Sigmoid colon (tissue), 4 donors: ENCODE measurements at regions not wholly inside any gene's neighbourhood (a gene's known extent, or its start where the extent isn't known, plus 50 kb on each side); places are given as distances from the start of the nearest gene placed in this dataset.

Source experiments
- EP300 ChIP-seq, 4 donors: sonication (generic); formaldehyde crosslinking; IDR thresholded peaks; one replicate each; pipeline ENCODE4 v1.6.1; 2017; ENCODE audit warnings: antibody characterized with exemption in 4 of 4
- POLR2A ChIP-seq, 2 donors: fragments of 450-650 bp; IDR thresholded peaks; one replicate each; pipeline ENCODE4 v1.6.1; 2016; ENCODE audit warnings: antibody characterized with exemption in 2 of 2, mild to moderate bottlenecking in 2 of 2, moderate library complexity in 2 of 2
- TF ChIP-seq, protein P1 (sequence below), 4 experiments: fragments of 450-650 bp in 3 of 4; fragments of 200-600 bp in 1 of 4; IDR thresholded peaks; one replicate each; pipeline ENCODE4 v1.5.1; 2016 to 2019; ENCODE audit warnings: antibody characterized with exemption in 4 of 4, mild to moderate bottlenecking in 3 of 4, moderate library complexity in 2 of 4

DNA sequence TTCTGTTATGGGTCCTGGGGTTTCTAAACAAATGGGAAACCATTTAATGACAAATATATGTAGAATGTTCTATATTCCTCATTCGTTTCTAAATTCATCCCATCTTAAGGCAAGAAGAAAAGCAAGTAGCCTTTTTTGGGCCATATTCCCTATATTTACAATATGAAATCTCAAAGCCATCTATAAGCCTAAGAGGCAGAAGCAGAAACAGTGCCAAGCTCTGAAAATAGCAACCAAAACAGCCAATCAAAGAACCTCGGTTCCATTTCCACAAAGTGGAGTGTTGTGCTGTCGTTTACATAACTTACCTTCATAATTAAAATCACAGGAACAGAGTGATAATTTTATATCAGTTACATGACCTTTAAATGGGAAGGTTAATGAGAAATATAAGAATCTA, 330.6 kb upstream of the GATB start:
- TF ChIP-seq, protein P1, sequence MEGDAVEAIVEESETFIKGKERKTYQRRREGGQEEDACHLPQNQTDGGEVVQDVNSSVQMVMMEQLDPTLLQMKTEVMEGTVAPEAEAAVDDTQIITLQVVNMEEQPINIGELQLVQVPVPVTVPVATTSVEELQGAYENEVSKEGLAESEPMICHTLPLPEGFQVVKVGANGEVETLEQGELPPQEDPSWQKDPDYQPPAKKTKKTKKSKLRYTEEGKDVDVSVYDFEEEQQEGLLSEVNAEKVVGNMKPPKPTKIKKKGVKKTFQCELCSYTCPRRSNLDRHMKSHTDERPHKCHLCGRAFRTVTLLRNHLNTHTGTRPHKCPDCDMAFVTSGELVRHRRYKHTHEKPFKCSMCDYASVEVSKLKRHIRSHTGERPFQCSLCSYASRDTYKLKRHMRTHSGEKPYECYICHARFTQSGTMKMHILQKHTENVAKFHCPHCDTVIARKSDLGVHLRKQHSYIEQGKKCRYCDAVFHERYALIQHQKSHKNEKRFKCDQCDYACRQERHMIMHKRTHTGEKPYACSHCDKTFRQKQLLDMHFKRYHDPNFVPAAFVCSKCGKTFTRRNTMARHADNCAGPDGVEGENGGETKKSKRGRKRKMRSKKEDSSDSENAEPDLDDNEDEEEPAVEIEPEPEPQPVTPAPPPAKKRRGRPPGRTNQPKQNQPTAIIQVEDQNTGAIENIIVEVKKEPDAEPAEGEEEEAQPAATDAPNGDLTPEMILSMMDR (IDR thresholded peaks at IDR 0.05) = no peak
- no peak for TF ChIP-seq POLR2A (IDR thresholded peaks at IDR 0.05)
- no peak for TF ChIP-seq EP300 (IDR thresholded peaks at IDR 0.05)
